Stimulated activated CD8-positive, alpha-beta memory T cell treated with anti-CD3 and anti-CD28 coated beads, Interleukin-15, amount 100 ng/mL, for 24 hours (primary cell): ENCODE measurements at regions not wholly inside any gene's neighbourhood (a gene's known extent, or its start where the extent isn't known, plus 50 kb on each side); places are given as distances from the start of the nearest gene placed in this dataset.

ENCODE experiments used
- DNase-seq: peaks from one replicate; pipeline ENCODE4 v3.0.0-alpha.2; 2020; ENCODE audit warnings: low read depth

DNA sequence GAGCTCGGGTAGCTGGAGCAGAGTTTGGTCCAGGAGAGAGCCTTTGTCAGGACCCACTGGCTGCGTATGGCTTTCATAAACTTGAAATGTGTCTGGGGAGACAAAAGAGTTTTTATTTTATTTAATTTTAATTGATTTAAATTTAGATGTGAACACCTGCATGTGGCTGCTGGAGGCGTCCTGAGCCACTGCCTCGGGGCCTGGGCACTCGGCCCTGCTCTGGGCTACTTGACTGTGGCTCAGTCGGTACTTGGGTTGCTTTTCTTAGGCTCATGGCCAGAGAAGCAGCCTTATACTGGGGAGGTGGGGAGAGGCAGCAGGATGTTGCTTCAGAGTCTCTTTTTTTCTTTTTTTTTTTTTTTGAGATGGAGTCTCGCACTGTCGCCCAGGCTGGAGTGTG lies 661.8 kb upstream of the HS6ST1 start:
- no peak for DNase-seq

- DNase-seq: no peak
These were observed 662.7 kb upstream of the HS6ST1 start for GRCh38 chr2:128981353-128981752.

DNA sequence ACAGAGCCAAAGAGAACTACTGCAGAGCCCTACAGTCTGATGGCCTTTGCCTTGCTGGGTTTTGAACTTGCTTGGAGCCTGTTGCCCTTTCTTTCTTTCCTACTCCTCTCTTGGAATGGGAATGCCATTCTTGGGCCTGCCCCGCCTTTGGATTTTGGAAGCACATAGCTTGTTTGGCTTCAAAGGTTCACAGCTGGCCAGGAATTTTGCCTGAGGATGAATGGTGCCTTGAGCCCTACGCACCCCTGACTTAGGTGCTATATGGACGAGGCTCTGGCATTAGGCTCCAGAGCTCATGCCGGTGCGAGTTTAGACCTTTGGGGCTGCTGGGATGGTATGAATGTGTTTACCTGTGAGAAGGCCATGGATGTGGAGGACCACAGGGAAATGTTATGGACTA lies 663.3 kb upstream of the HS6ST1 start:
- no peak for DNase-seq

DNA sequence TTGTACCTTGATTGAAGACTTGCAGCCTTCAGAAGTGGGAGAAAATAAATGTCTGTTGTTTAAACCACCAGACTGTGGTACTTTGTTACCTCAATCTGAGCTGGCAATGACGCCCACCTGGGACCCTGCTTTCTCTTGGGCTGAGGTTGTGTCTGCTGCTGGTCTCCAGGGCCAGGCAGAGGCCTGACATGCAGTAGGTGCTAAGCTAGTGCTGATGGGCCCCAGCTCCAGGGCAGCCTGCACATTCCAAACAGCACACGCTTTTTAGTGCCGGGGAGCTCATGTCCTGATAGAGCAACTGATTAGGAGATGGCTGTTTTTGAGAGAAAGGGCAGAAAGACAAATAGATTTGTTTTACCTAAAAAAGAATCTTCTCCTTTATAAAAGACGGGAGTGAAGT lies 664.0 kb upstream of the HS6ST1 start:
- DNase-seq: no peak

GRCh38 chr2:128983094-128983493 lies 664.4 kb upstream of the HS6ST1 start:
- no peak for DNase-seq

- no peak for DNase-seq
These were observed 665.4 kb upstream of the HS6ST1 start for GRCh38 chr2:128984081-128984480.

GRCh38 chr2:128984855-128985254 lies 666.2 kb upstream of the HS6ST1 start:
- DNase-seq: no peak

DNA sequence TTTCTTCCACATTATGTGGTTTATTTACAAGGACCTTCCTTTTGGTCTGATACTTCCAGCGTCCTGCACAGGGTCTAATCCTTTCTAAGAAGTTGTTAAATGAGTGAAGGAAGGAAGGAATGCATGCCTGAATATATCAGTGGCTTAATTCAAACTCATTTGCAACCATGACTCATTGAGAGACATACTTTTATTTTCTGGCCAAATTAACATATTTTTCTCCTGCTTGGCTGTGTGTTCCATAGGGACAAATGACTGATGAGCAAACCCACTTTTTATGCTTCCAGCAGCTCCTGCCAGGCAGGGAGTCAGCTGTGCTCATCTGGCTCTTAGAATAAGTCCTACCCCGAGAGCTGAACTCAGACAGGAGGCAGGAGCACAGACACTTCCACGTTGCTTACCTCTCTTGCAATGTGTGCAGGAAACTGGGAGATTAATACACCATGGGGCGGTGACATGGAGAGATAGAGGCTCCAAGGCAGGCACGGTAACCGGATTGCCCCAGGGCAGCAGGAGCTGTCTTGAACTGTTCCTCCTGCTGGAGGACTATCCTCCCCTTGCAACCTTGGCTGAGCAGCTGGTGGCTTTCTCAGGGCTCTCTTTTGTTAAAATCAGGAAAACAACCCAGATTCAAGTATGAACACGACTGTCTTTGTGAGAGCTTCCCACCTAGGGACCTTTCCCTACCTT lies 667.5 kb upstream of the HS6ST1 start:
- no peak for DNase-seq

- DNase-seq: no peak
These were observed 668.2 kb upstream of the HS6ST1 start for GRCh38 chr2:128986867-128987268.

GRCh38 chr2:128988326-128988725 lies 669.7 kb upstream of the HS6ST1 start:
- DNase-seq: no peak

DNA sequence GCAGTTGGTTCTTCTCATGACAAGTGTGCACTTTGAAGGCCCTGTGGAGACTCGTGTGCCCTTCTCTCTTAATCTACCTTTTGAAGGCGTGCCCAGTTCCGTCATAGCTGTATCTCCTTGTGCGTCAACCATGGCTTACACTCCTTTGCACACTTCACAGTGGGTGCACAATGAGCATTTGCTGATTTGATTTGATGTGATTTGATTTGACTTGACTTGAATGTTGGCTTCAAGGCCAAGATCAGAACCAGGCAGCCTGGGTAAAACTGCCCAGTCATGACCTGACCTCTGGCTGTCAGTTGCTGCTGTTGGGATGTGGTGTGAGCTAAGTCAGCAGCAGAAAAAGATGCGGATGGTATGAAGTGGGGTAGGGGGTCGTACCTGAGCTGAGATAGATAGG lies 670.3 kb upstream of the HS6ST1 start:
- DNase-seq: no peak

DNA sequence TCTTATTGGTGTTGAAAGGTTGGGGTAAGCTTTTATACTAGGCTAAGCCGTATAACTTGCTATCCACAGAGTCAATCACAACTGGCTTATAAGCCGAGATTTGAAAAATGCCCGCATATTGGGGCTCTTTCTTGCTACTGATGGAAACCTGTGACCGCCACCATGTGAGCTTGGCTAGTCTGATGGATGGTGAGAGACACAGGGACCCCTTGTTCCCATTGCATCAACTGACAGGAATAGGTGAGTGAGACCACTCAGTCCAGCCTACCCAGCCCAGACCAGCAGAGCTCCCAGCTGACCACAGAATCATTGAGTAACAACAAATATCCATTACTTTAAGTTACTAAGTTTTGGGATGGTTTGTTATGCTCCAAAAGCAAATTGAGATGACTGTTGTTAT lies 676.4 kb upstream of the HS6ST1 start:
- no peak for DNase-seq

DNA sequence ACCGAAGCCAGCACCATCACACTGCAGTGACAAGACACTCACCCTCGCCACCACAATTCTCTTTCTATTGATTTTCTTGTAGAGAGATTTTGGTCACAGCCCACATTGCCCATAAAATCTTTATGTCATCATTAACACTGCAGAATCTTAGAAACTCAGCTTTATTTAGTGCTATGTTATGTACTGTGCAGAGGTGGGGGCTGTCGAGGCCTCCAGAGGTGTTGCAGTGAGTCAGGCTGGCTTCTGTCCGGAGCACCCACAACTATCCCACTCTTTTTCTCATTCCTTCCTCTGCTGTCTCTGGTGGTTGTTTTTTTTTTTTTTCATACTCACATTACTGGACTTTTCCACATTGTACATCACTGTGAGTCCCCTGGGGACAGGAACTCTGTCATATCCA lies 677.4 kb upstream of the HS6ST1 start:
- no peak for DNase-seq

DNA sequence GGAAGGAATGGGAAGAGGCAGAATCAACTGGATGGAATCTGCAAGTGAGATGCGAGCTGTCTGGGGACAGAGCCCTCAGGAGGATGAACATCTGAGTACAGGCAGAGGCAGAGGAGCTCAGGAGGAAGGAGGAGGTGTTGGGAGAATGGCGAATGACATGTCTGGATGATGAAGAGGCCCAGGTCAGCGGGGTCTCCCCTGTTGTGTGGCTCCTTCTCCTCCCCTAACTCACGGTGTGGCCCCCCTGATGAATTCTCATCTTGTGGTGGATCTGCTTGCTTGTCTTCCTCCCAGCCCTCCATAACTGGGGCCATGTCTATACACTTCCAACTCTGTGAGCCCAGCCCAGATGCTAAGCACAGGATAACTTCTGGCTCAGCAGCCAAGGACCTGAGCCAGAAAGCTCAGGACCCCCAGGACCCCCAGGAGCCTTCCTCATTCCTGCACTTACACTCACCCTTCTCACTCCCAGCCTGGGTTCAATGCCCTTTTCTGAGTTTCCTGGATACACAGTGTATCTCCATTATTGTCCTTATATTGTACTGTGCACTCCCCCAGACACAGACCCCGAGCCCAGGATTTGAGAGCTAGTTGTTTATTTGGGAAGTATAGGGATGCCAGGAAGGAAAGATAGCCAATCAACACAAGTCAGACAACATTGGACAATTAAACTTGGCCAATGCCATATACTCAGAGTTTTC lies 678.6 kb upstream of the HS6ST1 start:
- no peak for DNase-seq

DNA sequence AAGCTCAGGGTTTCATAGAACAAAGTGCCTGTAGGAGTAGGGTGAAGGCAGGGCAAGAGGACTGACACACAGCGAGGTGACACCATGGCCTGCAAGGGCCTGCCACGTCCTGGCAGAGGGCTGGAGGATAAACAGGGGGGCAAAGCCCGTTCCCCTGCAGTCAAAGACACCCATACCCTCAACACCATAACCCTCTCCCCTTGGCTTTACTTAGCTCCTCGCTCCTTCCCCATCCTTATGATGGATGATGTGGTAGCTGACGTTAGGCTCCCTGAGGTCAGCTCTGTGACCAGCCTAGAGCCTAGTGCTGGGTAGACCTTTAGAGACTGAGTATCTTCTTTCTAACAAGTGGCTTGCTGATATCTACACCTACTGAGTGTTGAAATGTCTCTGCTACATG lies 683.3 kb upstream of the HS6ST1 start:
- DNase-seq: no peak

GRCh38 chr2:129002751-129003150 lies 684.1 kb upstream of the HS6ST1 start:
- DNase-seq: no peak

GRCh38 chr2:129004485-129004884 lies 685.8 kb upstream of the HS6ST1 start:
- no peak for DNase-seq

DNA sequence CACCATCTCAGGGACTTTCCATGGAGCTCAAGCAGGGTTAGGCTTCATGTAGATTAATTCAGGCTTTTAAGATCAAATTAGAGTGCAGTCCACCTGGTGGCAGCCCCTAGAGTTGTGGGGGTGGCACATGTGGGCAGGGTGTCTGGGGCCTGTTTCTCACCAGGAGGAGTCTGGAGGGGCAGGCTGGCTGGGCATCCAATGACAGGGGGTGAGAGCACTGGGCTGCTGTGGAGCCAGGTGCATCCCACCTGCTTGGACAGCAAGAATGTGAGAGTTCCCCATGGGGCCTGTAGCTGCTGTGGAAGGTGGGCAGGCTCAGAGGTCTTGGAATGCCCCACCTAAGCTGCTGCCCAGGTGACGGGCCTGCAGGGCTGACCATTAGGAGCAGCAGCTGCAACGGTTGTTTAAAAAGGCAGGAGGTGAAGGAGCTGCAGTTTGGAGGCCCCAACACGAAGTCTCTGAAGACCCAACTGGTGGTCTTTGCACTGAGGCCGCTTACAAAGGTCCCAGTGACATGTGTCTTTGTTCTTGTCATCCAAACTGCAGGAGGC lies 686.3 kb upstream of the HS6ST1 start:
- DNase-seq: no peak

- DNase-seq: no peak
These were observed 687.6 kb upstream of the HS6ST1 start for GRCh38 chr2:129006135-129006886.

DNA sequence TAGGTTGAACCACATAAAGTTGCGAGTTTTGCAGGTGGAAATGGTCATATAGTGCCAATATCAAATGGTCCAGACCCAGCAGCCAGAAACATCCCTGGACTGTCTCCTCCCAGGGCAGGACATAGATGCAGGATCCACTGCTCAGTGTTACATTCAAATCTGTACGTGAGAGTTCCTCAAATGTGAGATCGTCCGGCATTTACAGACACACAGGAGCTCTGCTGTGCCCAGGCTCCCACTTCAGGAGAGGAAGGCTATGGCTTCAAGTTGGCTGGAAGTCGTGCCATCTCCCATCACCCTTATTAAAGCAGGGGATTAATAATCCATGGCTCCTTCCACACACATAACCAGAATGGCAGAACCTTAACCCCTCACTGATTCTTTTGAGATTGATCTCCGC lies 688.2 kb upstream of the HS6ST1 start:
- no peak for DNase-seq

GRCh38 chr2:129008055-129008880 lies 689.6 kb upstream of the HS6ST1 start:
- no peak for DNase-seq
